GM21723 (cell line): ENCODE measurements at regions not wholly inside any gene's neighbourhood (a gene's known extent, or its start where the extent isn't known, plus 50 kb on each side); places are given as distances from the start of the nearest gene placed in this dataset.
"Not testable (repeated sequence)": the region's sequence is repeated elsewhere in the genome, so short reads cannot be mapped to it uniquely, and the experiment has no call there.

ENCODE experiments used
- ATAC-seq: cut with Tn5 transposase; IDR thresholded peaks from one replicate; pipeline ENCODE4 v1.9.1; 2021; ENCODE audit warnings: mild to moderate bottlenecking, moderate library complexity; ENCODE audit not compliant: unreplicated experiment

GRCh38 chr21:18114810-18115209 is 129.8 kb upstream of the CHODL start:
- no peak for ATAC-seq

GRCh38 chr21:18104802-18105201 is 139.8 kb upstream of the CHODL start:
- no peak for ATAC-seq

GRCh38 chr21:18096413-18096812 is 148.2 kb upstream of the CHODL start:
- ATAC-seq, result not testable (repeated sequence)

GRCh38 chr21:18089786-18090185 is 154.8 kb upstream of the CHODL start:
- no peak for ATAC-seq

GRCh38 chr21:18070392-18070791 is 174.2 kb upstream of the CHODL start:
- ATAC-seq, result no peak

GRCh38 chr21:18069875-18070274 is 174.8 kb upstream of the CHODL start:
- no peak for ATAC-seq

GRCh38 chr21:18060402-18060801 is 184.2 kb upstream of the CHODL start:
- no peak for ATAC-seq

GRCh38 chr21:18058731-18059398 is 185.8 kb upstream of the CHODL start:
- ATAC-seq, result no peak

GRCh38 chr21:18053151-18053550 is 191.5 kb upstream of the CHODL start:
- ATAC-seq, result no peak

GRCh38 chr21:18049461-18049860 is 195.2 kb upstream of the CHODL start:
- no peak for ATAC-seq

GRCh38 chr21:18041012-18041411 is 203.6 kb upstream of the CHODL start:
- no peak for ATAC-seq

GRCh38 chr21:18030248-18030647 is 211.1 kb upstream of the C21orf91 start:
- no peak for ATAC-seq

GRCh38 chr21:18026359-18026758 is 207.2 kb upstream of the C21orf91 start:
- no peak for ATAC-seq

- ATAC-seq, result no peak
These were observed 204.6 kb upstream of the C21orf91 start for GRCh38 chr21:18023711-18024110.

GRCh38 chr21:18023157-18023556 is 204.0 kb upstream of the C21orf91 start:
- ATAC-seq, result no peak

GRCh38 chr21:18007121-18007520 is 188.0 kb upstream of the C21orf91 start:
- no peak for ATAC-seq

GRCh38 chr21:18006691-18007090 is 187.5 kb upstream of the C21orf91 start:
- no peak for ATAC-seq

GRCh38 chr21:18002393-18002792 is 183.2 kb upstream of the C21orf91 start:
- no peak for ATAC-seq

- ATAC-seq, result no peak
These were observed 182.0 kb upstream of the C21orf91 start for GRCh38 chr21:18000981-18001686.

GRCh38 chr21:17998599-17998998 is 179.4 kb upstream of the C21orf91 start:
- not testable (repeated sequence) for ATAC-seq

GRCh38 chr21:17989780-17990179 is 170.6 kb upstream of the C21orf91 start:
- ATAC-seq, result no peak

GRCh38 chr21:17988102-17988437 is 168.9 kb upstream of the C21orf91 start:
- ATAC-seq, result no peak
